Hepatocyte (in vitro differentiated cells): ENCODE measurements at regions not wholly inside any gene's neighbourhood (a gene's known extent, or its start where the extent isn't known, plus 50 kb on each side); places are given as distances from the start of the nearest gene placed in this dataset.

Experiments
- EZH2 ChIP-seq: fragments of 200-600 bp; sonication (generic); IDR thresholded peaks from 2 replicates; pipeline ENCODE4 v1.6.1; 2016; ENCODE audit warnings: antibody characterized with exemption, mild to moderate bottlenecking, borderline replicate concordance
- TF ChIP-seq, protein P1 (sequence below): fragments of 200-600 bp; sonication (generic); IDR thresholded peaks from 2 replicates; pipeline ENCODE4 v1.5.1; 2016; ENCODE audit warnings: antibody characterized with exemption, mild to moderate bottlenecking; ENCODE audit not compliant: poor library complexity

DNA sequence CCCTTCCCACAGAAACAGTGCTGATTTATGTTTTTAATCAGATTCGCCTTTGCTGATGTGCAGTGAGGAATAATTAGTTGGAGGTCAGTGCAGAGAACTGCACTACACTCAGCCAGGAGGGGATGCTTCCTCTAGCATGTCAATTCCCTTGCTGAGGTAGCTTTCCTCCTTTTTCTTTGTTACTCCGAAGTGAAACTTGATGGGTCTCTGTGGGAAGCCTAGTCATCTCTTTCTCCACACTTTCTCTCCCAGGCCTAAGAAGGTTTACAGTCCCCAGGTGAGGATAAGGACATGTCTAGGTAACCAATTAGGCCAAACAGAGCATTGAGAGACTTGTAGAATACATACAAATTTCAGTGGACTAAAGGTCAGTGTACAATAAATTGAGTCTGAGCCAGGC, 461.8 kb downstream of the KIF4B start:
- TF ChIP-seq, protein P1, sequence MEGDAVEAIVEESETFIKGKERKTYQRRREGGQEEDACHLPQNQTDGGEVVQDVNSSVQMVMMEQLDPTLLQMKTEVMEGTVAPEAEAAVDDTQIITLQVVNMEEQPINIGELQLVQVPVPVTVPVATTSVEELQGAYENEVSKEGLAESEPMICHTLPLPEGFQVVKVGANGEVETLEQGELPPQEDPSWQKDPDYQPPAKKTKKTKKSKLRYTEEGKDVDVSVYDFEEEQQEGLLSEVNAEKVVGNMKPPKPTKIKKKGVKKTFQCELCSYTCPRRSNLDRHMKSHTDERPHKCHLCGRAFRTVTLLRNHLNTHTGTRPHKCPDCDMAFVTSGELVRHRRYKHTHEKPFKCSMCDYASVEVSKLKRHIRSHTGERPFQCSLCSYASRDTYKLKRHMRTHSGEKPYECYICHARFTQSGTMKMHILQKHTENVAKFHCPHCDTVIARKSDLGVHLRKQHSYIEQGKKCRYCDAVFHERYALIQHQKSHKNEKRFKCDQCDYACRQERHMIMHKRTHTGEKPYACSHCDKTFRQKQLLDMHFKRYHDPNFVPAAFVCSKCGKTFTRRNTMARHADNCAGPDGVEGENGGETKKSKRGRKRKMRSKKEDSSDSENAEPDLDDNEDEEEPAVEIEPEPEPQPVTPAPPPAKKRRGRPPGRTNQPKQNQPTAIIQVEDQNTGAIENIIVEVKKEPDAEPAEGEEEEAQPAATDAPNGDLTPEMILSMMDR, result no peak
- no peak for TF ChIP-seq EZH2
